ENCODE measurements at regions not wholly inside any gene's neighbourhood (a gene's known extent, or its start where the extent isn't known, plus 50 kb on each side); places are given as distances from the start of the nearest gene placed in this dataset.
"Not testable (repeated sequence)": the region's sequence is repeated elsewhere in the genome, so short reads cannot be mapped to it uniquely, and the experiment has no call there.

DNA sequence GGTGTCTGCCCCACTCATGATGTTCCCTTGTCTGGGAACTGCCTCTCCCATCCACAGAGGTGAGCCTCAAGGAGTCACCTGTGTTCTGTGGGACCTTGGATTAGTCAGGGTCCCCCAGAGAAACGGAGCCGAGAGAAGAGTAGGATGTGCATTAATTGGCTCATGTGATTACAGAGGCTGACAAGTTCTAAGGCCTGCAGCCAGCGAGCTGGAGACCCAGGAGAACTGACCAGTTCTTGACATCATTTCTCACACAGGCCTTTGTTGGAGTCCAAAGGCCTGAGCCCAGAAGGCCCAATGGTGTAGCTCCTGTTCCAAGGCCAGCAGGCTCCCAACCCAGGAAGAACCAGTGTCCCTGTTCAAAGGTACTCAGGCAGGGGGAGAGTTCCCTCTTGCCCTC lies 186.6 kb downstream of the BCL2L11 start:
- H3K27ac ChIP-seq (ENCODE audit: low read depth, low read length); H3K9me3 ChIP-seq (ENCODE audit: control insufficient read depth, insufficient read depth, low read length); H3K27me3 ChIP-seq (ENCODE audit: control insufficient read depth, insufficient read depth, low read length); H3K4me3 ChIP-seq (ENCODE audit: low read depth, low read length); CTCF ChIA-PET; POLR2A ChIA-PET; DNase-seq (ENCODE audit: low read depth, low spot score): not testable (repeated sequence)

DNA sequence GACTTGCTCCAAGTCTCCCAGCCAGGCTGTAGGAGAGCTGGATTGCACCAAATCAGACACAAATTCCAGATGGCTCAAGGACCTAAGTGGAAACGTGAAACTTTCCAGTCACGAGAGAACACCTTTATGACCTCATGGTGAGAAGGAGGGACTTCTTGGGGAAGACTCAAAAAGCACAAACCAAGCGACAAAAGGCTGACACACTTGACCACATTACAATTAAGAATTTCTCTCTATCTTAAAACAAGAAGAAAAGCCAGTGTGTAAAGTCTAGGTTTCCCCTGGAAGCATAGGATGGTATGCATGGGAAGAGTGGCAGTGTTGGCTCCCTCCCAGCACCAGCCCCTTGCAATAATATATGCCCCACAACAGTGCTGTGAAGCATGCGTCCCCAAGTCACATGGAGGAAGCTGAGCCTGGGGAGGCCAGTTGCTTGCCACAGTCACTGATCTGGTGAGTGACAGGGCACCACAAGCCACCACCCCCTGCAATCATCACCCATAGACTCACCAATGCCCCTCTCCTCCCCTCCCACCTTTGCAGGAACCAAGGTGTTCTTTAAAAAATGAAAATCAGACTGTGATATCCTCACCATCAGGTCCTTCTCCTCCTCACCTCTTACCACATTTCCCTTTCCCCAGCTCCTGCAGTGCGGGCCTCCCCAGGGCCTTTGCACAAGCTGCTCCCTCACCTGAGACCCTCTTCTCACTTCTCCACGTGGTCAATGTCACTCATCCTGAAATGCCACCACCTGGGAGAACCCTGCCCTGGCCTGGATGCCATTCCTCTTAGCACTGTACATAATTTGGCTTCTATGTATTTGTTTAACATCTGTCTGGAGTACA lies 188.7 kb downstream of the BCL2L11 start:
- H3K27ac ChIP-seq (ENCODE audit: low read depth, low read length); H3K4me3 ChIP-seq (ENCODE audit: low read depth, low read length); CTCF ChIA-PET; DNase-seq (ENCODE audit: low read depth, low spot score); H3K27me3 ChIP-seq (ENCODE audit: control insufficient read depth, insufficient read depth, low read length); H3K9me3 ChIP-seq (ENCODE audit: control insufficient read depth, insufficient read depth, low read length); POLR2A ChIA-PET: not testable (repeated sequence)

DNA sequence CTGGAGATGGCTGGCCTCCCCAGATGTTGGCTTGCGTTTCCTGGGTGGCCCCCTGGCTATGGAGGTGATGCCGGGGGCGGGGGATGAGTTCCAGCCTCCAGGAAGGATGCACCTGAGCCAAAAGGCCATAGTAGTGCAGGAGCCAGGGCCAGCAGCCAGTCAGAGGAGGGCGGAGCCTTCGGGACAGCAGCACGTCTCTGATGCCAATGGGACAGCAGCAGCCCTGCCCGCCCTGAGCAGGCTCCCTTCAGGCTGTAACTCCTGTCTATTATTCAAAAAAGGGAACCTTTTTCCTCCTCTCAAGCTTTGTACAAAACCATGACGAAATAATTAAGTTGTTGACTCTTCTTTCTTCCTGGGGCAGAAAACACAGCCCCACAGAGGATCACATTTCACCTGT lies 189.7 kb downstream of the BCL2L11 start:
- CTCF ChIA-PET; DNase-seq (ENCODE audit: low read depth, low spot score): not testable (repeated sequence)

GRCh38 chr2:111311568-111311967 lies 190.9 kb downstream of the BCL2L11 start:
- H3K27ac ChIP-seq (ENCODE audit: low read depth, low read length); H3K27me3 ChIP-seq (ENCODE audit: control insufficient read depth, insufficient read depth, low read length); H3K4me3 ChIP-seq (ENCODE audit: low read depth, low read length); H3K9me3 ChIP-seq (ENCODE audit: control insufficient read depth, insufficient read depth, low read length); CTCF ChIA-PET; POLR2A ChIA-PET; DNase-seq (ENCODE audit: low read depth, low spot score): not testable (repeated sequence)

More for the DNA sequence above, 189.7 kb downstream of the BCL2L11 start:
- H3K27ac ChIP-seq (ENCODE audit: low read depth, low read length); H3K27me3 ChIP-seq (ENCODE audit: control insufficient read depth, insufficient read depth, low read length); H3K9me3 ChIP-seq (ENCODE audit: control insufficient read depth, insufficient read depth, low read length); POLR2A ChIA-PET; H3K4me3 ChIP-seq (ENCODE audit: low read depth, low read length): not testable (repeated sequence)

DNA sequence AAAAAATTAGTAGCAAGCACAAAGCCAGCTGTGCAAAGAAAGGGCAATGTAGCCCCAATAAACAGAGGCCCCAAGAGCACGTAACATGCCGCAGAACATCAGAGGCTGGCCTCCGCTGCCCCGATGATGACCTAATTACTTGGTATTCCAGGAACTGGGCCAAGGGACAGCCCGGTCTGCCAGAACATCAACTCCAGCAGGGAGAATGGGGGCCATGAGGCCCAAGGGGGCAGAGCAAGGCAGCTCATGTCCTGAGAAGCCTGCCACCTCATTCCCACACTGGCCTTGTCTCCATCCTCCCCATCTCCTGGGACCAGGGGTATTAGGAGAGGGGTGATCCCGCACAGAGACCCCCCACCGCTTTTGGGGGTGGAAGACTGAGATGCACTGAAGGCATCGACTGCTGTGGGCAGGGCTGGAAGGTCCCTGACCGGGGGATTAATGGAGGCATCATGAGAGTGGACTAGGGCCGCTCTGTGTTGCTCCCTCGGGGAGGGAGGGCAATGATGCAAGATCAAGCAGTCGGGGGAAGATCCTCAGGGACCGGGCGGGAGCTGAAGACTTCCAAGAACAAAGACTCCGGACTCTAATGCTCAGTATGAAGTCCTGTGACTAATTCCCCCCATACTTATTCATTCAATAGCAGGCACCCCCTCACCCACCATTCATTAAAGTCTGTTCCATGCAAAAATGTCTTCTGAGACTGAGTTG lies 192.3 kb downstream of the BCL2L11 start:
- POLR2A ChIA-PET; H3K27me3 ChIP-seq (ENCODE audit: control insufficient read depth, insufficient read depth, low read length); H3K9me3 ChIP-seq (ENCODE audit: control insufficient read depth, insufficient read depth, low read length); H3K4me3 ChIP-seq (ENCODE audit: low read depth, low read length); H3K27ac ChIP-seq (ENCODE audit: low read depth, low read length); CTCF ChIA-PET: not testable (repeated sequence)
- peak; percentile 46 for DNase-seq (ENCODE audit: low read depth, low spot score)

DNA sequence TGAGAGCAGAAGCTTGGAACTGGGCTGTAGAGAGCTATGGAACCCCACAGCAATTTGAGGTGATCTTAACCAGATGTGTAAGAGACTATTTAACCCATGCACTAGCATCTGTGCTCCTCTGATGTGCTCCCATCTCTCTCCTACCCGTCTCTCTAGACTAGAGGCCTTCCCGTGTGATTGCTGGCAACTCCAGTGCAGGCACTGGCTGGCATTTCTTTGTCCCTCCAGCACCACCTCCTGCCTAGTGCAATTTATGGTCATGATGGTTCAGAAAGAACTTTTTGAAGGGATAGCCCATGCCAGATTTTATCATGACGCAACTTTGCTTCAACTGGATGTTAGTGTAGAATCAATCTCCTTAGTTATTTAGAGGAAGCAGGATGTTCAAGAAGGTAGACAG lies 193.0 kb downstream of the BCL2L11 start:
- H3K27ac ChIP-seq (ENCODE audit: low read depth, low read length); H3K4me3 ChIP-seq (ENCODE audit: low read depth, low read length); POLR2A ChIA-PET; DNase-seq (ENCODE audit: low read depth, low spot score); CTCF ChIA-PET; H3K27me3 ChIP-seq (ENCODE audit: control insufficient read depth, insufficient read depth, low read length); H3K9me3 ChIP-seq (ENCODE audit: control insufficient read depth, insufficient read depth, low read length): not testable (repeated sequence)

DNA sequence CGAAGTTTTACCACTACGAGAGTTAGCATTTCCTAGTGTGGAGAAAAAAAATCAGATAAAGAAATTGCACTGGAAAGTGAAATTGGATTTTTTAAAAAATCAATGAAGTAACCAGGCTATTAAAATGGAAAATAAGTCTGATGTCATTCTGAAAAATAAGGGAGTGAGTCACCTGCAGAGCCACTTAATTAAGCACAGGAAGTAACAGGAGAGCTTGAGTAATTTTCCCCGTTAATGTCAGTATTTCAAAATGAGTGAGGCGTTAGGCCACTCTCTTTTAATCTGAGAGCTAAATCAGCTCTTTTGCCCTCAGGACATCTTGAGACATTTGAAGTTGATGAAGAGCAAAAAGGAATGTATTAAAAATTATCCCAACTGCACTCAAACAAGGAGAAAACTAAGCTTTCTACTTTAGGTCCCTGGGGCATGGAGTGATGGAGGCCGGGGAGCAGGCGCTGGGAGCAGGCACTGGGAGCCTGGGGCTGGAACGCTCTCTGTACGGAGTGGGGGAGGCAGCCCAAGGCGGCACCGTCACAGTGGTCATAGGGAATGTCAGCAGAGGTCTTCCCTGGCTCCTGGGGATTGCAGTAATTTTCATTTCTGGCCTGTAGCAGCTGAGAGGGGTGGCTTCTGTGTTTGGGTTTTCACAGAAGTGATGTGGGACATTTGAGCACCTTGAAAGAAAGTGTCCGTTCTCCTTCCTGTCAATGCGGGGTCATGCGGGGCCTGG lies 194.6 kb downstream of the BCL2L11 start:
- H3K27ac ChIP-seq (ENCODE audit: low read depth, low read length); POLR2A ChIA-PET; H3K9me3 ChIP-seq (ENCODE audit: control insufficient read depth, insufficient read depth, low read length); H3K4me3 ChIP-seq (ENCODE audit: low read depth, low read length); H3K27me3 ChIP-seq (ENCODE audit: control insufficient read depth, insufficient read depth, low read length); DNase-seq (ENCODE audit: low read depth, low spot score); CTCF ChIA-PET: not testable (repeated sequence)

DNA sequence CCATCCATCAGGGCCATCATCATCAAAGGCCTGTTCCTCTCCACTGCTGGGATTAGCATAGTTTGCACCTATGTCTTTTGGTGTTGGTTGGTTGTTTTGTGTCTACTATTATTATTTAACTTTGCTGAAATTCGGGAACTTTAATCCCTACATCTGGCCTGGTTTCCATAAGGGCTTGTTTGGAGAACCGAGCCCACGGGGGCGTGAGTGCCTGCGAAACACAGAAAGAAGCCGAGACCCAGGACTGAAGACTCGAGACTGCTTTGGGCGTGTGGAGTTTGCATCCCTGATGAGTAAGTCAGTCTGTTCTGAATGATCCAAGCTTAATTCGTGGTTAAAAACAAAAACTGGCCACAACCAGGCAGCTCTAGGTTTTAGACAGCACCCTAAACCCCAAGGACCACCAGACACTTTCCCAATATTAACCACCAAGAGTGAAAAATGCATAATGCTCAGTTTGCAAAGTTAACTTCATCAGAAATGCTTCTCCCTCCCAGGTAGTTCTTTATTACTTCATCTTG lies 195.6 kb downstream of the BCL2L11 start:
- H3K4me3 ChIP-seq (ENCODE audit: low read depth, low read length); CTCF ChIA-PET; DNase-seq (ENCODE audit: low read depth, low spot score); POLR2A ChIA-PET; H3K27ac ChIP-seq (ENCODE audit: low read depth, low read length); H3K9me3 ChIP-seq (ENCODE audit: control insufficient read depth, insufficient read depth, low read length); H3K27me3 ChIP-seq (ENCODE audit: control insufficient read depth, insufficient read depth, low read length): not testable (repeated sequence)

- H3K27me3 ChIP-seq (ENCODE audit: control insufficient read depth, insufficient read depth, low read length); DNase-seq (ENCODE audit: low read depth, low spot score); H3K9me3 ChIP-seq (ENCODE audit: control insufficient read depth, insufficient read depth, low read length); CTCF ChIA-PET; H3K4me3 ChIP-seq (ENCODE audit: low read depth, low read length); H3K27ac ChIP-seq (ENCODE audit: low read depth, low read length); POLR2A ChIA-PET: not testable (repeated sequence)
These were observed 196.3 kb downstream of the BCL2L11 start for GRCh38 chr2:111316881-111317549.

GRCh38 chr2:111319552-111319951 lies 198.8 kb downstream of the BCL2L11 start:
- H3K4me3 ChIP-seq (ENCODE audit: low read depth, low read length); CTCF ChIA-PET; H3K27me3 ChIP-seq (ENCODE audit: control insufficient read depth, insufficient read depth, low read length); POLR2A ChIA-PET; DNase-seq (ENCODE audit: low read depth, low spot score); H3K27ac ChIP-seq (ENCODE audit: low read depth, low read length); H3K9me3 ChIP-seq (ENCODE audit: control insufficient read depth, insufficient read depth, low read length): not testable (repeated sequence)

DNA sequence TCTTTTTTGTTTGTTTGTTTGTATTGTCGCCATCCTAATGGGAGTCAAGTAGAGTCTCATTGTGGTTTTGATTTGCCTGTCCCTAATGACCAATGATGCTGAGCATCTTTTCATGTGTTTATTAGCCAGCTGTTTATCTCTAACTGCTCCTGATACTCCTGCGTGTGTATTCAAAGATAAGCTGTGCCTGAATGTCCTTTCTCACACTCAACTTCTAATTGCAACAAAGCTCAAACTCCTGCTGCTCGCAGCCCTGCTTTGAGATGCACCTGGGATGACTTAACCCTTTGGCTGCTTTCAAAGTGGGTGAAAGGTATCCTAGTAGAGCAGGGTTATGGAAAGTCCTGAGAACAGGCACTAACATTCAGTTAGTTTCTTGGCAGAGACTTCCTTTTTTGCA lies 199.6 kb downstream of the BCL2L11 start:
- POLR2A ChIA-PET; CTCF ChIA-PET; H3K4me3 ChIP-seq (ENCODE audit: low read depth, low read length); H3K27me3 ChIP-seq (ENCODE audit: control insufficient read depth, insufficient read depth, low read length); H3K9me3 ChIP-seq (ENCODE audit: control insufficient read depth, insufficient read depth, low read length); DNase-seq (ENCODE audit: low read depth, low spot score): not testable (repeated sequence)
- H3K27ac ChIP-seq (ENCODE audit: low read depth, low read length): peak overlapping the region; percentile 39
